ENCODE measurements at regions not wholly inside any gene's neighbourhood (a gene's known extent, or its start where the extent isn't known, plus 50 kb on each side); places are given as distances from the start of the nearest gene placed in this dataset.
A peak's percentile ranks its signal among the peaks of the same experiment; 100 is the strongest.
"Not testable (repeated sequence)": the region's sequence is repeated elsewhere in the genome, so short reads cannot be mapped to it uniquely, and the experiment has no call there.

- no peak for FAIRE-seq
These were observed 208.7 kb downstream of the LMX1A start for GRCh38 chr1:165147799-165148198.

DNA sequence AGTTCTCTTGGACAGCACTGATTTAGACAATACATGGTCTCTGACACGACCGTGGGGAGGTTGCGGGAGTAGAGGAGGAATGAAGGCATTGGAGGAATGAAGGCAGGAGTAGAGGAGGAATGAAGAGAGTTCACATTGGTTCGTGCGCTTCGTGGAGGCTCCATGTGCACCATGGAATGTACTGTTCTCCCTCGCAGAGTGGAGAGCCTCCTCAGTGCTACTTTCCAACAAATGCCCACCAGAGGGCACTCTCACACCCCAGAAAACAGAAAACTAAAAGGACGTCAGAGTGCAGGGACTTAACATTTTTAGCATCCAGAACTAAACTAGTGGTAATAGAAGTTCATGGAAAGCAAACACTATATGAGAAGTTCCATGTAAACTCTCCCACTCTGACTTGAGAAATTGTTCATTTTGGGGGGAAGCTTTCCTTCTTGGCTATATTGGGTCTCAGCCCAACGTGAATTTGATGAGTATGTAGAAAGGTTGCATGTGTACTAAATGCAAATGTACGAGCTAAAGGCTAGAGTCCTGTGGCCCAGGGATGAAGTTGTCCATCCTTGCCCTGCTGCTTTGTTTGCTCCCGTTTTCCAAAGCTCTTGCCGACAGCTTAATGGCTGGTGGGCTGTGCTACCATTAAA lies 211.6 kb downstream of the LMX1A start:
- FAIRE-seq: peak; percentile 95

- FAIRE-seq: no peak
These were observed 213.0 kb downstream of the LMX1A start for GRCh38 chr1:165143437-165144065.

GRCh38 chr1:165138960-165139359 lies 217.6 kb downstream of the LMX1A start:
- FAIRE-seq: no peak

DNA sequence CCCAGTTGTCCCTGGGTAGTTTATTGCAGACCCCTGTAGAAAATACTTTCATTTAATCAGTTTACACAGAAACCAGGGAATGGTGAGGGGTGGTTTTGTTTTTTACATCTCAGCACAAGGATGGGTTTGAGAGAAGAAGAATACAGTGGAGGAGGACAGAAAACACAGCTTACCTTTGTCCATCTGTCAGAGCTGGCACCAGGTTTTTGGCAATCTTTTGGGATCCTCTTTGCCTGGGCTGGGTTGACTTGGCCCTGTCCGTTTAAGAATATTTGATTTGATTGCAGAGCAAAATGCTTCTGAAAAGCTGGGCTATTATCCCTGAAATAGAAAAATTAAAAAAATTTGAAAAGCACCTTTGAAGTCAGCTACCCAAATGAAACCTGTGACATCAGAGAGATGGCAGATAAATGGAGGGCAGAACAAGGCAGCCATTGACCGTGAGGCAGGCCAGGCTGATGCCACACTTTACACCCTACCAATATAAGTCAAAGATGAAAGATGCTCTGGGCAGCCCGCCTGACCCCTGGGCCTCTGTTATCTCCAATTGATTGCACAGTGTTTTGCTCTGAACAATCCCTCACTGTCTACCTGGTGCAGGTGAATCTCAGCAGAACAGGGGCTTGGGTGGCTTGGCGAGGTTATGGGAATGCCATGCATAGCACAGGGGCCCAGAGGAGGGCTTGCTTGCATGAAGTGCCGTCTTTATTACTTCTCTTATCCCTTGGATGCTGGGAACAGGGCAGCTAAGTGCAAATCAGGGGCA lies 218.8 kb downstream of the LMX1A start:
- FAIRE-seq: no peak

GRCh38 chr1:165134431-165134830 lies 222.1 kb downstream of the LMX1A start:
- no peak for FAIRE-seq

GRCh38 chr1:165129568-165130164 lies 226.8 kb downstream of the LMX1A start:
- no peak for FAIRE-seq

- FAIRE-seq: no peak
These were observed 231.7 kb downstream of the LMX1A start for GRCh38 chr1:165124772-165125171.

GRCh38 chr1:165119086-165119485 lies 237.4 kb downstream of the LMX1A start:
- FAIRE-seq: no peak

DNA sequence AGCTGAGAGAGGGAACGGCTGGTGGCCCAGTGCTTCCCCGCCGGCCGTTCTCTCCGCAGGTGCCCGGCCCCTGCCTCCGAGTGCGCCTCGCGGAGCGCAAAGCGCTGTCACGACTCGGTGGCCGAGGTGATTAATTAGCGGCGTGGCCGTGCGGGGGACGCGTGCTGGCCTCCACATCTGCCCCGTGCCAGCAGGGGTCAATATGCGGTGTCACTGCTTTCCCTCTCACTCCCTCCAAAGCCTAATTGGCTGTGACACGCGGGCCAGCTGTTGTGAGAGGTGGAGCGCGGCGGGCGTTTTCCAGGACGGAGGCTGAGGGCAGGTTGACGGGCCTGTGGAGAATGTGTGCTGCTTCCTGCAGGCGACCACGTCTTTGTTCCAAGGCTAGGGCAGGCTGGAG lies 239.0 kb downstream of the LMX1A start:
- no peak for FAIRE-seq

DNA sequence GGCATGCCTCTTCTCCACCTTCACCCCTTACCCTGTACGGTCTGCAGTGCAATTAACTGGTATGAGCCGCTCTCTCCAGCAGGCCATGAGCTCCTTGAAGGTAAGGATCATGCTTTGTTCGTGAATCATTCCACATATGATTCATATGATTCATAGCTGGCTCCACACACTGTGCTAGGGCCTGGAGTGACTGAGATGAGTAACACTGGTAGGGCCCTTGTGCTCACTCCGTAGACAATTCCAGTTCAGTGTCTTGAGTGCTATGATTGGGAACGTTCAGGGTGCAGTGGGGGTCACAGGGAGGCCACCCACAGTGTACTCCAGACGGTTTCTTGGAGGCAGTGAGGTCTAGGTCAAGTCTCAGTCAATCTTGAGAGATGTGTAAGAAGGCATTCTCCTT lies 239.8 kb downstream of the LMX1A start:
- no peak for FAIRE-seq

DNA sequence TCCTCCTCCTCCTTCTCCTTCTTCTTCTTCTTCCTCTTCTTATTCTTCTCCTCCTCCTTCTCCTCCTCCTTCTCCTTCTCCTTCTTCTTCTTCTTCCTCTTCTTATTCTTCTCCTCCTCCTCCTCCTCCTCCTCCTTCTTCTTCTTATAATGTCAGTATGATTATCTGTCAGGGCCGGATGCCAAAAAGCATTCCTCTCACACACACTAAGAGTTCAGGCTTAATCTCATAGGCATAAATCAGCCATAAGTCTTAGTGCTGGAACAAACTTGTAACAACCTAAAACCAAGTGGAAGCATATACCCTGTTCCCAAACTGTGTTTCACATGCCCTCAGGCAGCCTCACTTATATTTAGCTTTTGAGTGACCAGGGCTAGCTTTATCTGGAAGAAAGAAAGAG lies 240.3 kb downstream of the LMX1A start:
- no peak for FAIRE-seq

DNA sequence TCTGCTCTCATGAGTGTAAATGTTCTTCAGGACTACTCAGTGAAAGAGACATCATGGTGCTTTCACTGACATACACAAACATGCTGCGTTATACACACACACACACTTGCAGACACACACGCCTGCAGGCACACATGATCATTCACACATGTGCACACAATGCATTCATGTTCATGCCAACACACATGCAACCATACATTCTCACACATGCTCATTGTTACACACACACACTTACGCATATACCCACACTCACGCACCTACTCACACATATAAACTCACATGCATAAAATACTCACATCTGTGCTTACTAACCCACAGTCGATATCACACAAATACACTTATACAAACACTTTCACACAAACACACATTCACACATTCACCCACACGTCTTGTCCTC lies 241.6 kb downstream of the LMX1A start:
- no peak for FAIRE-seq

- FAIRE-seq: peak; percentile 74
These were observed 242.3 kb downstream of the LMX1A start for GRCh38 chr1:165114022-165114888.

DNA sequence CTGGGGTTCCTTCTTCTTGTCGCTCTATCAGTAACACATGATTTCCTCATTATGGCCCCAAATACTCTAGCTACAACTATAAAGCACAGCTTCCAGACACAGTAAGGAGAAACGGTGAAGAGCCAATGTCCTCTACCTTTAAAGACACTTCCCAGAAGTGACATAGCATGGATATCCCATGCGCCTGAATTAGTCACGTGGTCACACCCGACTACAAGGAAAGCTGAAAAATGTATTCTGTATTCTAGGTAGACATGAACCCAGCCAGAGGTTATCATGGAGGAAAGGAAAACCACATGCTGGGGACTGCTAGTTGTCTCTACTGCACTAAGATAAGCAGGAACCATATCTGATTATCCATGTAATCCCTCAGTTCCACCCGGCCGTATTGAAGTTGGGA lies 244.3 kb downstream of the LMX1A start:
- no peak for FAIRE-seq

DNA sequence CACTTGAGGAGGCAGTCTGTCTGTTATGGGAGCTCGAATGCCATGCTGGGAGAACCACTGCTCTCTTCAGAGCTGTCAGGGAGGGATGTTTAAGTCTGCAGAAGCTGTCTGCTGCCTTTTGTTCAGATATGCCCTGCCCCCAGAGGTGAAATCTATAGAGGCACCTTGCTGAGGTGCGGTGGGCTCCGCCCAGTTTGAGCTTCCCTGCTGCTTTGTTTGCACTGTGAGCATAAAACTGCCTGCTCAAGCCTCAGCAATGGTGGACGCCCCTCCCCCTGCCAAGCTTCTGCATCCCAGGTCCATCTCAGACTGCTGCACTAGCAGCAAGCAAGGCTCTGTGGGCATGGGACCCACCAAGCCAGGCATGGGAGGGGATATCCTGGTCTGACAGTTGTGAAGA lies 247.5 kb downstream of the LMX1A start:
- FAIRE-seq: no peak

GRCh38 chr1:165092542-165093162 lies 263.9 kb downstream of the LMX1A start:
- FAIRE-seq: not testable (repeated sequence)

GRCh38 chr1:165080253-165080896 lies 276.1 kb downstream of the LMX1A start:
- no peak for FAIRE-seq

DNA sequence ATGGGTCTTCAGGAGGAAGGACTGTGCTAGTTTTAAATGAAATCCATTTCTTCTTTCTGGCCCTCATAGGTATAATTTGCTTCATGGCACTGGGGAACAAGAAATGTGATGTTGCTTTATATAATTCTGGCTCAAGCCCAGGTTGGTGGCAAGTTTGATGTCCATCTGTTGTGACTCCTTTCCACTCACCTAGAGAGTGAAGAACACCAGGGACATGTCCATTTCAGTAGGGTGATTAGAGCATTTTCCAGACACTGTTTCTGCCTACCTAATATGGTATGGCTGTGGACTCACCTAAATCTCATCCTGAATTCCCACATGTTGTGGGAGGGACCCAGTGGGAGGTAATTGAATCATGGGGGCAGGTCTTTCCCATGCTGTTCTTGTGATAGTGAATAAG lies 278.1 kb downstream of the LMX1A start:
- FAIRE-seq: no peak

- no peak for FAIRE-seq
These were observed 280.7 kb downstream of the LMX1A start for GRCh38 chr1:165075725-165076370.
